Cardiac muscle cell (in vitro differentiated cells and primary cell): ENCODE measurements at regions not wholly inside any gene's neighbourhood (a gene's known extent, or its start where the extent isn't known, plus 50 kb on each side); places are given as distances from the start of the nearest gene placed in this dataset.

Source experiments
- DNase-seq, 2 donors: peaks; one replicate each; pipeline versions ENCODE4 v3.0.0 to v3.0.0-alpha.2; 2010 to 2017; ENCODE audit warnings: low read depth in 1 of 2, low spot score in 1 of 2
- H3K27ac ChIP-seq: fragments of 200-600 bp; sonication (generic); 2 replicates; pipeline ENCODE4 v1.5.1; 2016
- H3K27me3 ChIP-seq: fragments of 200-600 bp; sonication (generic); 2 replicates; pipeline ENCODE4 v1.6.0; 2016; ENCODE audit warnings: control low read depth
- H3K36me3 ChIP-seq: fragments of 200-600 bp; sonication (generic); 2 replicates; pipeline ENCODE4 v1.5.1; 2016; ENCODE audit warnings: control low read depth
- H3K4me1 ChIP-seq: fragments of 200-600 bp; sonication (generic); 2 replicates; pipeline ENCODE4 v1.8.1; 2017; ENCODE audit warnings: low read depth, mild to moderate bottlenecking, mixed run types
- H3K4me3 ChIP-seq: fragments of 200-600 bp; sonication (generic); 2 replicates; pipeline ENCODE4 v1.5.1; 2016; ENCODE audit warnings: mild to moderate bottlenecking
- H3K9me3 ChIP-seq: fragments of 200-600 bp; sonication (generic); 2 replicates; pipeline ENCODE4 v1.5.1; 2017; ENCODE audit warnings: low read depth, mild to moderate bottlenecking, control low read depth
- CTCF ChIP-seq: IDR thresholded peaks from 2 replicates; pipeline ENCODE4 v1.5.1; 2012; ENCODE audit warnings: low read depth, mild to moderate bottlenecking, low read length

- Histone ChIP-seq H3K27ac (no peak overlapping the region), H3K27me3 (no peaks in the 10 kb centered on the region), H3K4me1 (peaks cover 12% of the 10 kb centered on the region), H3K9me3 (no peaks in the 10 kb centered on the region), H3K36me3 (no peaks in the 10 kb centered on the region), H3K4me3 (no peak overlapping the region)
- no peak for TF ChIP-seq CTCF
- no peak for DNase-seq
These were observed 136.3 kb downstream of the DIPK2A start for GRCh38 chr3:144107923-144108322.

GRCh38 chr3:144109944-144110343 is 138.3 kb downstream of the DIPK2A start:
- Histone ChIP-seq H3K4me3 (no peak overlapping the region), H3K27ac (no peak overlapping the region), H3K4me1 (peaks cover 12% of the 10 kb centered on the region), H3K36me3 (no peaks in the 10 kb centered on the region), H3K9me3 (no peaks in the 10 kb centered on the region), H3K27me3 (no peaks in the 10 kb centered on the region)
- no peak for DNase-seq
- TF ChIP-seq CTCF, result no peak

GRCh38 chr3:144112036-144112435 is 140.4 kb downstream of the DIPK2A start:
- H3K4me1 ChIP-seq, result peaks cover 8% of the 10 kb centered on the region
- no peaks in the 10 kb centered on the region for H3K36me3 ChIP-seq
- no peak for DNase-seq
- TF ChIP-seq CTCF, result no peak
- H3K9me3 ChIP-seq, result no peaks in the 10 kb centered on the region
- no peak overlapping the region for H3K27ac ChIP-seq
- H3K27me3 ChIP-seq, result no peaks in the 10 kb centered on the region
- no peak overlapping the region for H3K4me3 ChIP-seq

GRCh38 chr3:144112437-144112836 is 140.8 kb downstream of the DIPK2A start:
- no peak for DNase-seq
- no peak overlapping the region for H3K4me3 ChIP-seq
- H3K27ac ChIP-seq, result no peak overlapping the region
- H3K36me3 ChIP-seq, result no peaks in the 10 kb centered on the region
- H3K9me3 ChIP-seq, result no peaks in the 10 kb centered on the region
- no peak for TF ChIP-seq CTCF
- H3K27me3 ChIP-seq, result no peaks in the 10 kb centered on the region
- peaks cover 5% of the 10 kb centered on the region for H3K4me1 ChIP-seq

GRCh38 chr3:144114767-144115166 is 143.1 kb downstream of the DIPK2A start:
- Histone ChIP-seq H3K4me3 (no peak overlapping the region), H3K4me1 (peaks cover 3% of the 10 kb centered on the region), H3K9me3 (no peaks in the 10 kb centered on the region), H3K27me3 (no peaks in the 10 kb centered on the region), H3K27ac (no peak overlapping the region), H3K36me3 (no peaks in the 10 kb centered on the region)
- TF ChIP-seq CTCF, result no peak
- peak; percentile 10 to 14 for DNase-seq

- H3K36me3 ChIP-seq, result no peaks in the 10 kb centered on the region
- H3K27ac ChIP-seq, result no peak overlapping the region
- H3K27me3 ChIP-seq, result no peaks in the 10 kb centered on the region
- H3K4me1 ChIP-seq, result peaks cover 16% of the 10 kb centered on the region
- H3K9me3 ChIP-seq, result no peaks in the 10 kb centered on the region
- H3K4me3 ChIP-seq, result no peak overlapping the region
- DNase-seq, result no peak
- TF ChIP-seq CTCF, result no peak
These were observed 148.0 kb downstream of the DIPK2A start for GRCh38 chr3:144119633-144120032.
